Upper lobe of left lung (tissue), 4 donors: ENCODE measurements at regions not wholly inside any gene's neighbourhood (a gene's known extent, or its start where the extent isn't known, plus 50 kb on each side); places are given as distances from the start of the nearest gene placed in this dataset.

ENCODE experiments used
- CTCF ChIP-seq, 6 experiments: fragments of 450-650 bp in 4 of 6; fragments of 200-600 bp in 2 of 6; sonication (generic) in 2 of 6; IDR thresholded peaks; one replicate each; pipeline ENCODE4 v1.5.1; 2016 to 2019; ENCODE audit warnings: antibody characterized with exemption in 6 of 6
- POLR2A ChIP-seq, 4 donors: fragments of 450-650 bp; IDR thresholded peaks; one replicate each; pipeline ENCODE4 v1.5.1; 2016 to 2017; ENCODE audit warnings: antibody characterized with exemption in 4 of 4, mild to moderate bottlenecking in 2 of 4

- TF ChIP-seq CTCF (IDR thresholded peaks at IDR 0.05) (no peak), POLR2A (IDR thresholded peaks at IDR 0.05) (no peak)
Measured at GRCh38 chr2:100692381-100692780, 127.6 kb upstream of the NPAS2 start.
